OCI-LY1 (cell line): ENCODE measurements at regions not wholly inside any gene's neighbourhood (a gene's known extent, or its start where the extent isn't known, plus 50 kb on each side); places are given as distances from the start of the nearest gene placed in this dataset.

Source experiments
- EZH2 ChIP-seq: fragments of 200-600 bp; sonication (generic), shearing (Covaris generic); IDR thresholded peaks from 2 replicates; pipeline ENCODE4 v1.8.0; 2017; ENCODE audit warnings: borderline replicate concordance, mixed run types, mild to moderate bottlenecking, antibody characterized with exemption, low read length, moderate library complexity, mixed read lengths
- TF ChIP-seq, protein P1 (sequence below): fragments of 200-600 bp; sonication (generic), shearing (Covaris generic); IDR thresholded peaks from 2 replicates; pipeline ENCODE4 v1.5.1; 2017; ENCODE audit warnings: mild to moderate bottlenecking, antibody characterized with exemption, low read length, moderate library complexity, mixed read lengths

DNA sequence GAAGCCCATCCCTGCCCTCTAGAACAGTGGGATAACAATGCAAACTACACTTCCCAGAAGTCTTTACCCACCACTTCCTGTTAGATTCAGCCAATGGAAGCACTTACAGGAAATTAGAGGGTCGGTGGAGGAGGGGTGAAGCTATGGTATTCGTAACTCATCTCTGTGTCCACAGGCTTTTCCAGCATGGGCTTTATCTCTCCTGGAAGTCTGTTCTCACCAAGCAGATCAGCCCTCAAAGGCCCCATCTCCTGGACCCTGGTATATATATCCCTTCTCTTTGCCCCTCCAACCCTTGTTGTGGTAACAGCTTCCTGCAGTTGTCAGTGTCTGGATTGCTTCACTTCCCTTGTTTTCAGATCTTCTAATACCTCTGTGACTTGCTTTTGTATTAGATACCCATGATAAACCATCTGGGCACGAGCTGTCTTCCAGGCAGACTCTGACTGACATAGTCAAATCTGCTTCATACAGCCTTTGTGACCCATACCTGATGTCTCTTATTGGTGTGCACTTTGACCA, 475.0 kb upstream of the POU3F3 start:
- TF ChIP-seq, protein P1, sequence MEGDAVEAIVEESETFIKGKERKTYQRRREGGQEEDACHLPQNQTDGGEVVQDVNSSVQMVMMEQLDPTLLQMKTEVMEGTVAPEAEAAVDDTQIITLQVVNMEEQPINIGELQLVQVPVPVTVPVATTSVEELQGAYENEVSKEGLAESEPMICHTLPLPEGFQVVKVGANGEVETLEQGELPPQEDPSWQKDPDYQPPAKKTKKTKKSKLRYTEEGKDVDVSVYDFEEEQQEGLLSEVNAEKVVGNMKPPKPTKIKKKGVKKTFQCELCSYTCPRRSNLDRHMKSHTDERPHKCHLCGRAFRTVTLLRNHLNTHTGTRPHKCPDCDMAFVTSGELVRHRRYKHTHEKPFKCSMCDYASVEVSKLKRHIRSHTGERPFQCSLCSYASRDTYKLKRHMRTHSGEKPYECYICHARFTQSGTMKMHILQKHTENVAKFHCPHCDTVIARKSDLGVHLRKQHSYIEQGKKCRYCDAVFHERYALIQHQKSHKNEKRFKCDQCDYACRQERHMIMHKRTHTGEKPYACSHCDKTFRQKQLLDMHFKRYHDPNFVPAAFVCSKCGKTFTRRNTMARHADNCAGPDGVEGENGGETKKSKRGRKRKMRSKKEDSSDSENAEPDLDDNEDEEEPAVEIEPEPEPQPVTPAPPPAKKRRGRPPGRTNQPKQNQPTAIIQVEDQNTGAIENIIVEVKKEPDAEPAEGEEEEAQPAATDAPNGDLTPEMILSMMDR = no peak
- no peak for TF ChIP-seq EZH2
